Body of pancreas (tissue), 4 donors: ENCODE measurements at regions not wholly inside any gene's neighbourhood (a gene's known extent, or its start where the extent isn't known, plus 50 kb on each side); places are given as distances from the start of the nearest gene placed in this dataset.

Source experiments
- ATAC-seq: fragments of 150-250 bp; one replicate; pipeline ENCODE4 v1.9.1; 2016
- DNase-seq, 4 donors: peaks; one replicate each; pipeline ENCODE4 v3.0.0-alpha.2; 2019
- H3K27ac ChIP-seq, 4 donors: fragments of 200-600 bp; sonication (generic); 1 replicate in 3 of 4; 2 replicates in 1 of 4; pipeline versions ENCODE4 v1.5.1 to v1.6.1; 2016 to 2019; ENCODE audit warnings: mild to moderate bottlenecking in 1 of 4, mixed read lengths in 1 of 4, moderate library complexity in 1 of 4
- H3K27me3 ChIP-seq, 2 donors: fragments of 200-600 bp; sonication (generic); one replicate each; pipeline ENCODE4 v1.6.0; 2016; ENCODE audit warnings: mild to moderate bottlenecking in 1 of 2
- H3K36me3 ChIP-seq, 2 donors: fragments of 200-600 bp; sonication (generic); replicated peaks in 1 of 2; 2 replicates each; pipeline ENCODE4 v1.5.1; 2016; ENCODE audit warnings: low read depth in 2 of 2; ENCODE audit not compliant: insufficient read depth in 1 of 2
- H3K4me1 ChIP-seq: fragments of 200-600 bp; sonication (generic); one replicate; pipeline ENCODE4 v1.6.0; 2016
- H3K4me3 ChIP-seq, 2 donors: fragments of 200-600 bp; sonication (generic); 1 replicate in 1 of 2; 2 replicates in 1 of 2; pipeline ENCODE4 v1.5.1; 2016 to 2019
- H3K9me3 ChIP-seq, 3 donors: fragments of 200-600 bp; sonication (generic); 1 replicate in 2 of 3; 2 replicates in 1 of 3; pipeline ENCODE4 v1.5.1; 2016
- POLR2A ChIP-seq, 3 donors: fragments of 450-650 bp; IDR thresholded peaks; one replicate each; pipeline ENCODE4 v1.6.1; 2016; ENCODE audit warnings: antibody characterized with exemption in 3 of 3, mild to moderate bottlenecking in 2 of 3
- WGBS, 2 donors: methylation state at CpG; one replicate each; pipeline ENCODE4 v1.1.5; 2017; 5-methylcytosine and 5-hydroxymethylcytosine counted together
- intact Hi-C: fragments of 100-400 bp; cut with DNase I; formaldehyde crosslinking; loops from one replicate; pipeline ENCODE4 v1.15.1; 2023
- TF ChIP-seq, protein P1 (sequence below), 7 experiments: fragments of 450-650 bp in 4 of 7; fragments of 200-600 bp in 3 of 7; sonication (generic) in 3 of 7; IDR thresholded peaks; one replicate each; pipeline ENCODE4 v1.5.1; 2016 to 2019; ENCODE audit warnings: antibody characterized with exemption in 7 of 7

DNA sequence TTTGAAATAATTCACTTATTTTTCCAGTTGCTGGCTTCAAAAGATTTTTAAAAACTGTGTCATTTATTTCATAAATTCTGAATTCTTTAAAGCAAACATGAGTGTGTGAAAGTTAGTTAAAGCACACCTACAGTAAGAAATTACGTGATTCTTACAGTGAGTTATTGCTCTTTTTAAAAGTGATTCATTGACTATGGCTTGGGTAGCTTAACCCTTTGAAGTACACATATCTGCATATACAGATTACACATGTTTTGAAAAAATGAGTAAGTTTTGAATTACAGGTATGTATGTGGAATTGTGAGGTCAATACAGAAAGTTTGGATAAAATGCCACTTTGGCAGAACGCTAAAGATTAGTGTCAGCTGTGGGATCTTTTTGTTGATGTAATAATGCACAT, 64.5 kb upstream of the MBNL1 start:
- ATAC-seq (no peak), DNase-seq (no peak)
- Histone ChIP-seq H3K4me1 (peaks cover 9% of the 10 kb centered on the region), H3K4me3 (no peak overlapping the region), H3K27me3 (no peaks in the 10 kb centered on the region), H3K36me3 (no peaks in the 10 kb centered on the region), H3K9me3 (no peaks in the 10 kb centered on the region), H3K27ac (no peak overlapping the region)
- TF ChIP-seq, protein P1, sequence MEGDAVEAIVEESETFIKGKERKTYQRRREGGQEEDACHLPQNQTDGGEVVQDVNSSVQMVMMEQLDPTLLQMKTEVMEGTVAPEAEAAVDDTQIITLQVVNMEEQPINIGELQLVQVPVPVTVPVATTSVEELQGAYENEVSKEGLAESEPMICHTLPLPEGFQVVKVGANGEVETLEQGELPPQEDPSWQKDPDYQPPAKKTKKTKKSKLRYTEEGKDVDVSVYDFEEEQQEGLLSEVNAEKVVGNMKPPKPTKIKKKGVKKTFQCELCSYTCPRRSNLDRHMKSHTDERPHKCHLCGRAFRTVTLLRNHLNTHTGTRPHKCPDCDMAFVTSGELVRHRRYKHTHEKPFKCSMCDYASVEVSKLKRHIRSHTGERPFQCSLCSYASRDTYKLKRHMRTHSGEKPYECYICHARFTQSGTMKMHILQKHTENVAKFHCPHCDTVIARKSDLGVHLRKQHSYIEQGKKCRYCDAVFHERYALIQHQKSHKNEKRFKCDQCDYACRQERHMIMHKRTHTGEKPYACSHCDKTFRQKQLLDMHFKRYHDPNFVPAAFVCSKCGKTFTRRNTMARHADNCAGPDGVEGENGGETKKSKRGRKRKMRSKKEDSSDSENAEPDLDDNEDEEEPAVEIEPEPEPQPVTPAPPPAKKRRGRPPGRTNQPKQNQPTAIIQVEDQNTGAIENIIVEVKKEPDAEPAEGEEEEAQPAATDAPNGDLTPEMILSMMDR (IDR thresholded peaks at IDR 0.05), result no peak
- TF ChIP-seq POLR2A (IDR thresholded peaks at IDR 0.05), result no peak
- 63 to 72% methylated on average over 2 of the region's 2 CpGs for WGBS, 2 donors
- intact Hi-C loops, result no loop called here

DNA sequence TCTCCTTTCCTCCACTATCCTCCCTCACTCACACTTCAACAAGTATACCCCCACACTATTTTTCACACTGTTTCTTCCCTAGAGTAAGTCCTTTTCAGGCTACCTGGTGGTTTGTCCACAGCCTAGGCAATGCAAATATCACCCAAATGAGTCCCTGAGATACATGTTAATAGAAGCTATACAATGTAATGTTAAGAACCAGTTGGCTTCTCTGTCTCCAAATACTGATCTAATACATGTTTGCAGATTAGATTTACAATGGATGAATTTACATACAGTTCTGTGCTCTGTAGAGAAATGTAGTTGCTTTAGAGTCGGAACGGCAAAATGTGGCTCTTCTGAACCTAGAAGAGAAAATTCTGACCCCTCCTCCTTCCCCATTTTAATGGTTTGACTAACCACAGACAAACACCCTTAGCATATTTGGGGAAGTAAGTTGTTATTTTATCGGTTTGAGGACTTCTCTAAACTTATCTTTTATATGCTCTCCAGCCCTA, 63.6 kb upstream of the MBNL1 start:
- H3K4me3 ChIP-seq, result no peak overlapping the region
- H3K4me1 ChIP-seq, result peaks cover 9% of the 10 kb centered on the region
- H3K9me3 ChIP-seq, result no peaks in the 10 kb centered on the region
- H3K27ac ChIP-seq, result no peak overlapping the region
- 77 to 84% methylated on average over 3 of the region's 3 CpGs for WGBS, 2 donors
- intact Hi-C loops, result no loop called here
- TF ChIP-seq POLR2A (IDR thresholded peaks at IDR 0.05), result peak in 1 of 3 donors; percentile 24
- TF ChIP-seq, protein P1 (IDR thresholded peaks at IDR 0.05), result no peak
- no peaks in the 10 kb centered on the region for H3K36me3 ChIP-seq
- ATAC-seq, result no peak
- H3K27me3 ChIP-seq, result no peaks in the 10 kb centered on the region
- DNase-seq, result no peak

DNA sequence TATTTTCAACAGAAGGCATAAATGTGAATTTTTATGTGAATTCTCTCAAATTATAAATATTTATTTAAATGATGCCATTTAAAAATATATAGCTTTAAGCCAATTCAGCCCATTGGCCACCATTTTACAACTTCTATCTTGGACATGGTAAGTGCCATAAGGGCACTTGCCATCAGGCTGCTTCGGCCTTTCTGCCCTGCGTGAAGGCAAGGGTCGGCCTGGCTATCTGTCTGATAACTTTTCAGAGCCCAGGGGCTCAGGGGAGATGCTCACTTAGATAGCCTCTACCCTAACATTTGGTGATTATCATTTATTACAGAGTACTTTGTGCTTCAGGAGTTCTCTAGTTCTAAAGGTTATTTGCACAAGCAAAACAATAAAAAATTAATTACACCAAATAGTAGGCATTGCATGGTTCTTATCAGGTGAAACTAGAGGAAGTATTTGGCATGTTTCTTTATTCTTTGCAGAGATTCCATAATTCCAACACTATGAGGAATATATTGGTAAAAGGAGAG, 62.4 kb upstream of the MBNL1 start:
- Histone ChIP-seq H3K4me1 (peaks cover 9% of the 10 kb centered on the region), H3K27ac (no peak overlapping the region), H3K36me3 (no peaks in the 10 kb centered on the region), H3K9me3 (no peaks in the 10 kb centered on the region), H3K4me3 (no peak overlapping the region), H3K27me3 (no peaks in the 10 kb centered on the region)
- TF ChIP-seq POLR2A (IDR thresholded peaks at IDR 0.05), result no peak
- TF ChIP-seq, protein P1 (IDR thresholded peaks at IDR 0.05), result no peak
- WGBS, 2 donors, result 95 to 100% methylated on average over 3 of the region's 3 CpGs
- no peak for ATAC-seq
- intact Hi-C loops, result no loop called here
- no peak for DNase-seq

DNA sequence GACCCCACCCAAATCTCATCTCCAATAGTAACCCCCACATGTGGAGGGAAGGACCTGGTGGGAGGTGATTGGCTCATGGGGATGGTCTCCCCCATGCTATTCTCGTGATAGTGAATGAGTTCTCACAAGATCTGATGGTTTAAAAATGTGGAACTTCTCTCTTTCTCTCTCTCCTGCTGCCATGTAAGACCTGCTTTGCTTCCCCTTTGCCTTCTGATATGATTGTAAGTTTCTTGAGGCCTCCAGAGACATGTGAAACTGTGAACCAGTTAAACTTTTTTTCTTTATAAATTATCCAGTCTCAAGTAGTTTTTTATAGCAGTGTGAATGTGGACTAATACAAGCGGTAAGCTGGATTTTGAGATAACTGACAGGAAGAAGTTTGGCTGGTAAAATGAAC, 60.3 kb upstream of the MBNL1 start:
- intact Hi-C loops, result no loop called here
- no peak overlapping the region for H3K4me3 ChIP-seq
- H3K9me3 ChIP-seq, result no peaks in the 10 kb centered on the region
- DNase-seq (no peak), ATAC-seq (no peak)
- H3K36me3 ChIP-seq, result no peaks in the 10 kb centered on the region
- H3K4me1 ChIP-seq, result no peaks in the 10 kb centered on the region
- no peak overlapping the region for H3K27ac ChIP-seq
- no peaks in the 10 kb centered on the region for H3K27me3 ChIP-seq
- 83 to 95% methylated on average over 2 of the region's 2 CpGs for WGBS, 2 donors
- TF ChIP-seq POLR2A (IDR thresholded peaks at IDR 0.05), result no peak
- TF ChIP-seq, protein P1 (IDR thresholded peaks at IDR 0.05), result no peak

DNA sequence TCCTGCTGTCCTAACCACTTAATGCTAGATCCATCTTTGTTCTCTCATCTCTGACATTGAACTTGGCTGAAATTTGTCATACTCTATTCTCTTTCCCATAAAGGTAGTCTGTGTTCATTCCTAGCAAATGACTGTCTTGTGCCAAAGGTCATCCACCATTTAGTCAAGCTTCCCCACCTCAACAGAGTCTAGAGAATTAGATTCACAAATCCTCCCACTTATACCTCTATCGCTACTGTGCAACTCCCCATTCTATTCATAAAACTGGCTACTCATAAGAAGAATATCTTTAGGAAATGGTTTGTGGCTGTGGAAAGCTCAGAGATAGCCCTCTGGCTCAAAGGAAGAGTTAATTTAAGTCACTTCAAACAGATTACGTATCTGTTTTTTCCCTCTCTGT, 59.7 kb upstream of the MBNL1 start:
- intact Hi-C loops, result no loop called here
- H3K27ac ChIP-seq, result no peak overlapping the region
- H3K27me3 ChIP-seq, result no peaks in the 10 kb centered on the region
- no peaks in the 10 kb centered on the region for H3K9me3 ChIP-seq
- no peak overlapping the region for H3K4me3 ChIP-seq
- H3K4me1 ChIP-seq, result no peaks in the 10 kb centered on the region
- 90 to 95% methylated on average over 2 of the region's 2 CpGs for WGBS, 2 donors
- no peaks in the 10 kb centered on the region for H3K36me3 ChIP-seq
- DNase-seq, result no peak
- no peak for ATAC-seq
- TF ChIP-seq, protein P1 (IDR thresholded peaks at IDR 0.05), result no peak
- no peak for TF ChIP-seq POLR2A (IDR thresholded peaks at IDR 0.05)
